Colonic mucosa (tissue), 4 donors: ENCODE measurements at regions not wholly inside any gene's neighbourhood (a gene's known extent, or its start where the extent isn't known, plus 50 kb on each side); places are given as distances from the start of the nearest gene placed in this dataset.
"Not testable (repeated sequence)": the region's sequence is repeated elsewhere in the genome, so short reads cannot be mapped to it uniquely, and the experiment has no call there.

Experiments used
- DNase-seq: peaks from one replicate; pipeline ENCODE4 v3.0.0-alpha.2; 2020
- H3K27ac ChIP-seq: fragments of 200-600 bp; one replicate; pipeline ENCODE4 v1.8.0; 2021
- H3K27me3 ChIP-seq: fragments of 200-600 bp; one replicate; pipeline ENCODE4 v1.8.0; 2021
- H3K36me3 ChIP-seq: fragments of 200-600 bp; one replicate; pipeline ENCODE4 v1.8.0; 2021
- H3K4me1 ChIP-seq: fragments of 200-600 bp; one replicate; pipeline ENCODE4 v1.8.0; 2021; ENCODE audit warnings: mild to moderate bottlenecking
- H3K4me3 ChIP-seq: fragments of 200-600 bp; one replicate; pipeline ENCODE4 v1.8.0; 2021
- H3K9ac ChIP-seq, 2 donors: one replicate each; pipeline ENCODE4 v1.7.0; 2013; ENCODE audit warnings: control low read depth in 2 of 2, low read depth in 2 of 2, low read length in 2 of 2
- H3K9me3 ChIP-seq: fragments of 200-600 bp; one replicate; pipeline ENCODE4 v1.8.0; 2021
- CTCF ChIP-seq: fragments of 200-600 bp; IDR thresholded peaks from one replicate; pipeline ENCODE4 v1.8.0; 2022; ENCODE audit warnings: antibody characterized with exemption, mild to moderate bottlenecking
- intact Hi-C: fragments of 100-400 bp; cut with DNase I; formaldehyde crosslinking; loops from one replicate; pipeline ENCODE4 v1.14.1; 2022
- donor health status: healthy.
- donor health status: DM: no; HTN: no; CAD: no.
- donor health status: DM: no; HTN: no; CAD: no.

GRCh38 chr4:31190671-31191070 lies 470.5 kb downstream of the PCDH7 start:
- Histone ChIP-seq H3K9ac (no peak overlapping the region), H3K36me3 (no peaks in the 10 kb centered on the region), H3K9me3 (no peaks in the 10 kb centered on the region), H3K27me3 (no peaks in the 10 kb centered on the region), H3K4me1 (no peaks in the 10 kb centered on the region), H3K27ac (no peak overlapping the region), H3K4me3 (no peak overlapping the region)
- no peak for TF ChIP-seq CTCF
- intact Hi-C loops, result no loop called here
- no peak for DNase-seq

GRCh38 chr4:31192341-31192740 lies 472.2 kb downstream of the PCDH7 start:
- Histone ChIP-seq H3K36me3 (no peaks in the 10 kb centered on the region), H3K4me3 (no peak overlapping the region), H3K9me3 (no peaks in the 10 kb centered on the region), H3K9ac (no peak overlapping the region), H3K27ac (no peak overlapping the region), H3K4me1 (no peaks in the 10 kb centered on the region), H3K27me3 (no peaks in the 10 kb centered on the region)
- DNase-seq, result no peak
- intact Hi-C loops, result no loop called here
- no peak for TF ChIP-seq CTCF

GRCh38 chr4:31193521-31193920 lies 473.4 kb downstream of the PCDH7 start:
- no peak for TF ChIP-seq CTCF
- no peak overlapping the region for H3K27ac ChIP-seq
- H3K9me3 ChIP-seq, result no peaks in the 10 kb centered on the region
- H3K4me3 ChIP-seq, result no peak overlapping the region
- no peaks in the 10 kb centered on the region for H3K36me3 ChIP-seq
- H3K9ac ChIP-seq, result no peak overlapping the region
- intact Hi-C loops, result no loop called here
- no peaks in the 10 kb centered on the region for H3K4me1 ChIP-seq
- H3K27me3 ChIP-seq, result no peaks in the 10 kb centered on the region
- no peak for DNase-seq

GRCh38 chr4:31194823-31195222 lies 474.7 kb downstream of the PCDH7 start:
- no peak for TF ChIP-seq CTCF
- Histone ChIP-seq H3K9ac (no peak overlapping the region), H3K4me3 (no peak overlapping the region), H3K27ac (no peak overlapping the region), H3K27me3 (no peaks in the 10 kb centered on the region), H3K9me3 (no peaks in the 10 kb centered on the region), H3K4me1 (no peaks in the 10 kb centered on the region), H3K36me3 (no peaks in the 10 kb centered on the region)
- intact Hi-C loops, result no loop called here
- no peak for DNase-seq

GRCh38 chr4:31199644-31200043 lies 479.5 kb downstream of the PCDH7 start:
- TF ChIP-seq CTCF, result no peak
- Histone ChIP-seq H3K9ac (no peak overlapping the region), H3K36me3 (no peaks in the 10 kb centered on the region), H3K27ac (no peak overlapping the region), H3K27me3 (no peaks in the 10 kb centered on the region), H3K4me3 (no peak overlapping the region), H3K4me1 (no peaks in the 10 kb centered on the region), H3K9me3 (no peaks in the 10 kb centered on the region)
- intact Hi-C loops, result no loop called here
- DNase-seq, result no peak

- H3K36me3 ChIP-seq, H3K27ac ChIP-seq, intact Hi-C loops, H3K4me3 ChIP-seq, H3K9me3 ChIP-seq, H3K4me1 ChIP-seq, H3K27me3 ChIP-seq, H3K9ac ChIP-seq, DNase-seq: not testable (repeated sequence)
Observed at GRCh38 chr4:31202054-31202453, 481.9 kb downstream of the PCDH7 start.
